DOHH2 (cell line): ENCODE measurements at regions not wholly inside any gene's neighbourhood (a gene's known extent, or its start where the extent isn't known, plus 50 kb on each side); places are given as distances from the start of the nearest gene placed in this dataset.

Experiments used
- CTCF ChIP-seq: fragments of 200-600 bp; sonication (generic); IDR thresholded peaks from one replicate; pipeline ENCODE4 v1.5.1; 2014; ENCODE audit warnings: antibody characterized with exemption, mild to moderate bottlenecking, low read depth, low read length; ENCODE audit not compliant: poor library complexity, severe bottlenecking
- EZH2phosphoT487 ChIP-seq: fragments of 200-600 bp; sonication (generic); IDR thresholded peaks from 2 replicates; pipeline ENCODE4 v1.6.1; 2017; ENCODE audit warnings: borderline replicate concordance, mild to moderate bottlenecking, antibody characterized with exemption, low read length, moderate library complexity, mixed read lengths

GRCh38 chr2:176924909-176925534 lies 287.6 kb upstream of the HNRNPA3 start:
- TF ChIP-seq EZH2phosphoT487, result no peak
- TF ChIP-seq CTCF, result no peak
